Kidney epithelial cell (primary cell): ENCODE measurements at regions not wholly inside any gene's neighbourhood (a gene's known extent, or its start where the extent isn't known, plus 50 kb on each side); places are given as distances from the start of the nearest gene placed in this dataset.
"Not testable (repeated sequence)": the region's sequence is repeated elsewhere in the genome, so short reads cannot be mapped to it uniquely, and the experiment has no call there.

Experiments
- DNase-seq: peaks from one replicate; pipeline ENCODE4 v3.0.0-alpha.2; 2010; ENCODE audit warnings: low read depth
- H3K27me3 ChIP-seq: 2 replicates; pipeline ENCODE4 v1.6.0; 2011; ENCODE audit warnings: low read length; ENCODE audit not compliant: control insufficient read depth, insufficient read depth
- H3K36me3 ChIP-seq: 2 replicates; pipeline ENCODE4 v1.5.1; 2011; ENCODE audit warnings: low read length; ENCODE audit not compliant: control insufficient read depth, insufficient read depth
- H3K4me3 ChIP-seq: 2 replicates; pipeline ENCODE4 v1.5.1; 2011; ENCODE audit warnings: low read depth, mild to moderate bottlenecking, control low read depth, low read length
- TF ChIP-seq, protein P1 (sequence below): IDR thresholded peaks from 2 replicates; pipeline ENCODE4 v1.5.1; 2011; ENCODE audit warnings: mild to moderate bottlenecking, moderate library complexity, low read length, control low read depth, inconsistent platforms; ENCODE audit not compliant: insufficient read depth, poor library complexity, severe bottlenecking

DNA sequence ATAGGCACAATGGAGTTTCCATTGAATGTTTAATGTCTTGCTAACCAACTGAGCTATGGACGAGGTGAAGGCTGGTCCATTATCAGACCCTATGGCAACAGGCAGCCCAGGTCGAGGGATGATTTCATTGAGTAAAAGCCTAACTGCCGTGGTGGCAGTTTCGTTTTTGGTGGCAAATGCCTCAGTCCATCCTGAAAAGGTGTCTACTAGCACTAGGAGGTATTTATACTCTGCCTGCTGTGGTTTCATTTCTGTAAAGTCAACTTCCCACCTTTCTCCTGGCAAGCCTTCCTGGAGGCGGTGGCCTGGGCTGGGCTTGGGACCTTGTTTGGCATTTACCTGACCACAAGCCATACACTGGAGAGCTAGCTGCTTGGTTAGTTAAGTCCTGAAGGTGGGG lies 75.8 kb downstream of the PRR15 start:
- H3K36me3 ChIP-seq, result no peaks in the 10 kb centered on the region
- TF ChIP-seq, protein P1, sequence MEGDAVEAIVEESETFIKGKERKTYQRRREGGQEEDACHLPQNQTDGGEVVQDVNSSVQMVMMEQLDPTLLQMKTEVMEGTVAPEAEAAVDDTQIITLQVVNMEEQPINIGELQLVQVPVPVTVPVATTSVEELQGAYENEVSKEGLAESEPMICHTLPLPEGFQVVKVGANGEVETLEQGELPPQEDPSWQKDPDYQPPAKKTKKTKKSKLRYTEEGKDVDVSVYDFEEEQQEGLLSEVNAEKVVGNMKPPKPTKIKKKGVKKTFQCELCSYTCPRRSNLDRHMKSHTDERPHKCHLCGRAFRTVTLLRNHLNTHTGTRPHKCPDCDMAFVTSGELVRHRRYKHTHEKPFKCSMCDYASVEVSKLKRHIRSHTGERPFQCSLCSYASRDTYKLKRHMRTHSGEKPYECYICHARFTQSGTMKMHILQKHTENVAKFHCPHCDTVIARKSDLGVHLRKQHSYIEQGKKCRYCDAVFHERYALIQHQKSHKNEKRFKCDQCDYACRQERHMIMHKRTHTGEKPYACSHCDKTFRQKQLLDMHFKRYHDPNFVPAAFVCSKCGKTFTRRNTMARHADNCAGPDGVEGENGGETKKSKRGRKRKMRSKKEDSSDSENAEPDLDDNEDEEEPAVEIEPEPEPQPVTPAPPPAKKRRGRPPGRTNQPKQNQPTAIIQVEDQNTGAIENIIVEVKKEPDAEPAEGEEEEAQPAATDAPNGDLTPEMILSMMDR, result no peak
- H3K27me3 ChIP-seq, result no peaks in the 10 kb centered on the region
- H3K4me3 ChIP-seq, result no peak overlapping the region
- no peak for DNase-seq

DNA sequence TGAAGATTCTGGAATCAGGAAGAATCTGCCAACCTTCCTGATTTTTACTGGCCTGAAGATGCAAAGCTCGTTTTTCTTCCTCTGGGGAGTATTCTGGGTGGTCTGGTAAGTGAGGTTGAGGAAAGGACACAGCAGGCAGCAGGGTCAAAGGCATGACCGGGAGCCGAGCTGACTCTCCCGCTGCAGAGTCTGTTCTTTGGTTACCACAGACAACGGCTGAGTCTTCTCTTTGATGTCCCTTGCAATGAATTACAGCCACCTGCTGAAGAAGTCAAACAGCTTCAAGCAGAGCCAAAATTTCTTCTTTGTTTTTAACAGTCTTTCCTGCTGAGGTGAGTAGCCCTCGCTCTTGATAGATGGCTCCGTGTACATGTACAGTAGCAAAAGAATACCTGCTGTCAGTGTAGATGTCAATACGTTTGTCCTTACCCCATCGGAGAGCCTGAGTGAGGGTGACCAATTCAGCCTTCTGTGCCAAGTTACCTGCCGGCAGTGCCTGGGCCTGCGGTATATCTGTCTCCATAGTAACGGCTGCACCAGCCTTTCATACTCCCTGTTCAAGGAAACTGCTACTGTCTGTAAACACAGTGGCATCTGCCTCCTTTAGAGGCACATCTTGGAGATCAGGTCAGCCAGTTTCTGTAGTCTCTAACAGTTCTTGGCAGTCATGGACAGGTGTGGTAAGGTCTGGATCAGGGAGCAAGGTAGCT lies 76.4 kb downstream of the PRR15 start:
- Histone ChIP-seq H3K4me3 (no peak overlapping the region), H3K36me3 (no peaks in the 10 kb centered on the region), H3K27me3 (no peaks in the 10 kb centered on the region)
- no peak for DNase-seq
- TF ChIP-seq, protein P1, result no peak

DNA sequence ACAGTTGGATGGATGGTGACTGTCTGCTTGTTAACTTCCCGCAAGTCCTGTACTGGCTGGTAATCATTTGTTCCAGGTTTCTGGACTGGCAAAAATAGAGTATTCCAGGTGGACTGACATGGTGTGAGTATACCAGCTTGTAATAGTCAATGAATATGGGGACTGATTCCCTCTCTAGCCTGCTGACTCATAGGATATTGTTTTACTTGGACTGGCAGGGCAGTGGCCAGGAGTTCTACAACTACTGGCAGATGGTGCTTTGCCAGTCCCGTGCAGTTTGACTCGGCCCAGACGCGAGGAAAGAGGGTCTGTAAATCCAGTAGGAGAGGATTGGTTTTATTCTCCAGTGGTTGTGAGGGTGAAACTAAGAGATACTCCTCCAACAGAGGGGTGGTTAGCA lies 78.0 kb downstream of the PRR15 start:
- TF ChIP-seq, protein P1, result no peak
- Histone ChIP-seq H3K4me3 (no peak overlapping the region), H3K27me3 (no peaks in the 10 kb centered on the region), H3K36me3 (no peaks in the 10 kb centered on the region)
- DNase-seq, result no peak

DNA sequence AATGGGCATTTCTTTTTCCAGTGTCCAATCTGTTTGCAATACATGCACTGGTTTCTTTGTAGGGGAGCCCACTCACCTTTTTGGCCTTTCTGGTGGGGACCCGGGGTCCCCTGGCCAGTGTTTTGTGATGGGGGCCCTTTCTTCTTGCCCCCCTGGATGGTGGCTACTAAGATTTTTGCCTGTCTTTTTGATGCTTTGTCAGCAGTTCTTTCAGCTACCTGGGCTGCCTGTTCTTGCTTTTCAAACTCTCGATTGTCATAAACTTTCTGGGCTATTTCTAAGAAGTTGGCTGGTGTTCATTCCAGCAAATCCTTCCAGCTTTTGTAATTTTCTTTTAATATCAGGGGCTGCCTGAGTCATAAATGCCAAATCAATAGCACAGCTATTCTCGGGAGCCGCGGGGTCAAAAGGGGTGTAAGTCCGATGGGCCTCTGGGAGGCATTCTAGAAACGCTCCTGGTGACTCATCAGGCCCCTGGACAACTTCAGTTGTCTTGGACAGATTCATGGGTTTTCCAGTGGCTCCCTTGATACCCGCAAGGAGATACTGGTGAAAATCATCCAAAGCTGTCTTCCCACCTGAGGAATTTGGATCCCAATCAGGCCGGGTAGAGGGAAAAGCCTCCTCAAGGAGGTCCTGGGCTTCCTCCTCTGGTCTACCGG lies 79.0 kb downstream of the PRR15 start:
- Histone ChIP-seq H3K27me3 (no peaks in the 10 kb centered on the region), H3K4me3 (no peak overlapping the region), H3K36me3 (no peaks in the 10 kb centered on the region)
- TF ChIP-seq, protein P1, result no peak
- DNase-seq, result no peak

DNA sequence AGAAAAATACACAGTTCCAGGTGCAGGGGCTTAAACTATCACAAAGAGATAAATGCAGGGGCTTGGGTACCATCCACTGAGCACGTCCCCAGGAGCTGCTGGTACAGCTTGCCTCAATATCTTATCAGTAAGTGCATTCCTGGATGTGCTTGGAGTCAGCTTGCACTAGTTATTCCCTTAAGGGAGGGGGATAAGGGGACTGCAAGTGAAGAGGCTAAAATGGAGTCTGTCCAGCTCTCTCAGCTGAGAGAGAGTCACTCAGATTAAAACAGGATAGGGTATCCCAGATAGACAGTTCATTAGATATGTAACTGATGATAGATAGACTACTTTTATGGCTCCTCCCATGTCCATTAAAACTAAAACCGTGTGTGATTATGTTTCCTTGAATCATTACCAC lies 82.5 kb downstream of the PRR15 start:
- not testable (repeated sequence) for H3K36me3 ChIP-seq, H3K27me3 ChIP-seq, H3K4me3 ChIP-seq, DNase-seq

DNA sequence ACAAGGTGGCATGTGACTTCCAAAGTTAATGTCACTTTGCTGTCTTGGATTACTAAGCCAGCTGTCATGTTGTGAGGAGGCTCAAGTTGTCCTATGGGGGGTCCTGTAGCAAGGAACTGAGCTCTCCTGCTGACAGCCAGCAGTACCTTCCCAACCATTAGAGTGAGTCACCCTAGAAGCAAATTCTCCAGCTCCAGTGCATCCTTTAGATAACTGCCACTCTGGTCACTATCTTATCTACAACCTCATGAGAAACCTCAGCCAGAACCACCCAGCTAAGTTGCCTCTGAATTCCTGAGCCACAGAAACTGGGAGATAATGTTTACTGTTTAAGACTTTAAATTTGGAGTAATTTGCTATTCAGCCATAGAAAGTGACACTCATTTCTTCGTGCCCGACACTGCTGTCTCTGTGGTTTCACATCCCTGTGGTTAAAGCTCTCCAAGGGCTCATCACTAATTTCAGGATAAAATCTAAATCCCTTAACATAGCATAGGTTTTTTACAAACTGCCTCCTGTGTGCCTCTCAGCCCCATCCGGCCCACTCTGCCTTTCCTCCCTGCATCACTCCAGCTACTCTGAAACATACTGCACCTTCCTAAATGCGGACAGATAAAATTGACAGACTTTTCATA lies 83.5 kb downstream of the PRR15 start:
- no peak overlapping the region for H3K4me3 ChIP-seq
- no peaks in the 10 kb centered on the region for H3K27me3 ChIP-seq
- TF ChIP-seq, protein P1, result no peak
- no peak for DNase-seq
- H3K36me3 ChIP-seq, result no peaks in the 10 kb centered on the region

DNA sequence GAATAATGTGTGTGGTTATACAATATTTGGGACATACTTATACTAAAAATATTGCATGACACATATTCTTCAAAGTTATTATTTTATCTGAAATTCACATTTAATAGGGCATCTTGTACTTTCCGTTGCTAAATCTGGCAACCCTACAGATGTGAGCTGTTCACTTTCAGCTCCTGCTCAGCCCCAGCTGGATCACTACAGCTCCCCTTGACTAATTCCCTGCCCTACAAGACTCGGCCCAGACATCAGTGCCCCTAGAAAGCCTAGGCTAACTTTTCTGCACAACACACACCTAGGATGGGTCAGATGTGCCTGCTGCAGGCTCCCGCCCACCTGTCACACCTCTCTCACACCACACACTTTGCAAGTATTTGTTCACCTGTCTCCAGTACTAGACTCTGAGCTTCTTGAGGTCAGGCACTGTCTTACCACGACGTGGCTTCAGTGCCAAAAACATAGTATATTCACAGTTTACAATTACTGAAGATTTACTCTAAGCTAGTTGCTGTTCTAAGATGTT lies 84.1 kb downstream of the PRR15 start:
- not testable (repeated sequence) for DNase-seq, H3K4me3 ChIP-seq, H3K36me3 ChIP-seq, H3K27me3 ChIP-seq
